HG02840 (cell line): ENCODE measurements at regions not wholly inside any gene's neighbourhood (a gene's known extent, or its start where the extent isn't known, plus 50 kb on each side); places are given as distances from the start of the nearest gene placed in this dataset.

ENCODE experiments used
- ATAC-seq: cut with Tn5 transposase; IDR thresholded peaks from one replicate; pipeline ENCODE4 v1.9.1; 2021; ENCODE audit warnings: mild to moderate bottlenecking, moderate library complexity, moderate number of reproducible peaks; ENCODE audit not compliant: unreplicated experiment, low FRiP score

- ATAC-seq, result no peak
Observed at GRCh38 chr5:74056789-74057164, 430.8 kb downstream of the ARHGEF28 start.

- ATAC-seq, result no peak
Observed at GRCh38 chr5:74056107-74056788, 430.3 kb downstream of the ARHGEF28 start.

DNA sequence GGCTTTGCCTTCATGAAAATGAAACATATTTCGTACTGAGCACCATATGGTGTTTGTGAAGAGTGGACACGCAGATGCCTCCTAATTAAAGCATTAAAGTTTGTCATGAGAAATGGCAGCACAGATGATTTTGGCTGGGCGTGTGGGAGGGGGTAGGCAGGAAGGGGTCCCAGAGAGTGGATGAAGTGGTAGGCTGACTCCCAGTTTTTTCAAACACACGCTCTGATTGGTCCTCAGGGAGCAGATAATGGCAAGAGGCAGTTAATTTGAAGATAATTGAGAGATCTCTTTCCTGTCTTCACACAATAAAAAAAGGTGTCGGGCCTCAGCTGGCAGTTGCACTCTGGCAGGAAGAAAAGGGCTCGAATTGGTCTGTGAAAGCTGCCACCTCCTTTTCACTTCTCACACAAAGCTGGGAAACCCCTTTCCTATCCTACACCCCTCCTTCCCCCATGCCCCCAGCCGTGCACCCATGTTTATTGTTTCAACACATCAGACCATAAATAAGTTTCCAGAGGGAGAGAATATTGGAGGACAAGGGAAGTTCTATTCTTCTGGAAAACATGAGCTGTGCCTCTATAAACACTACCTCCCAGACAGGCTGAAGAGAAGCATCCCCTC, 429.6 kb downstream of the ARHGEF28 start:
- no peak for ATAC-seq

- no peak for ATAC-seq
Observed at GRCh38 chr5:74054641-74055421, 428.8 kb downstream of the ARHGEF28 start.

DNA sequence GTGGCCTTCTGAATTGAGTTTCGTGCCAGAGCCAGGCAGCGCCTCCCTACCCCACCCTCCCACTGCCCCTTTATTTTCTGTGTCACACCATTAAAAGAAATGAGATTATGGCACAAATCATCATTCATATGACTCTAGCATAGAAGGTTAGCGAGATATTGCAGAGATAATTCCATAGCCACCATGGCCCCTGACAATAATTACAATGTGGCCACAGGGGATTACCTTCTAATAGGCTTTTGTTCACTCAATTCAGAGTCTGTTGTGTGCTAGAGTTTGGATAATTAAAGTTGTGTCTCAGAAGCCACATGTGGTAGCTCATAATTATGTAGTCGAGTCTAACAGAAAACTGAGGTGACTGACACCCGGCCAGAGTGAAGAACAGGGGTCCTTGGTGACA, 428.1 kb downstream of the ARHGEF28 start:
- no peak for ATAC-seq

DNA sequence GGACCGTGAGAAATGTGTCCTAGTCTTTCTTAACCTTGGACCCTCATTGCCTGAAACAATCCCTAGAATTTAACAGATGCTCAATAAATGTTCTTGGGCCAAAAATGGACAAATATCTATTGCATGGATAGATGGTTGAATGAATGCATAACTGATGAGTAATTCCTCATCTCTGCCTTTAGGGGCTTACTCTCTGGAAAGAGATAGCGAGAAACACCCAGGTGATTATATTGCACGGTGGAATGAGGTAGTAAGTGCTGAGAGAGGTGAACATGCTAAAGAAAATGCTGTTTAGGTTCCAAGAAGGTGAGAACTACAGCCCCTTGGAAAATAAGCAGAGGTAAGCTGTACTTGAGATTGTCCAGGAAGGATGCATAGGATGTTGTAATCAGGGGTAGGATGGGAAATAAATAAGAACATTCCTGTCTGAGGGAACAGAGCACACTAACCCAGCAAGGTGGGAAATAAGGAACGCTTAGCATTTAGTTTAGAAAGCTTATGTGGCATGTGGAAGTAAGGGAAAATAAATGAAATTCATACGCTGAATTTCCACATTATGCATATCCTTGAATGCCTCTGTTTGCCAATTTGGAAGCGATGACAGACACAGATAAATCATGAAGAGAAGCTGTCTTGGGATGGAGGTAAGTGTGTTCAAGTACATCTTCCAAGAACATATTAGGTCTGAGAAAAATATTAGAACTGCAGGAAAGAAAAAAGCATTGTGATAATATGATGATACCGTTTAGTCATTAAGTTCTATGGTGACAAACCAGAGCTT, 426.6 kb downstream of the ARHGEF28 start:
- ATAC-seq, result no peak

- ATAC-seq, result no peak
Observed at GRCh38 chr5:74051076-74051475, 425.1 kb downstream of the ARHGEF28 start.

- no peak for ATAC-seq
Observed at GRCh38 chr5:74044936-74045335, 418.9 kb downstream of the ARHGEF28 start.

DNA sequence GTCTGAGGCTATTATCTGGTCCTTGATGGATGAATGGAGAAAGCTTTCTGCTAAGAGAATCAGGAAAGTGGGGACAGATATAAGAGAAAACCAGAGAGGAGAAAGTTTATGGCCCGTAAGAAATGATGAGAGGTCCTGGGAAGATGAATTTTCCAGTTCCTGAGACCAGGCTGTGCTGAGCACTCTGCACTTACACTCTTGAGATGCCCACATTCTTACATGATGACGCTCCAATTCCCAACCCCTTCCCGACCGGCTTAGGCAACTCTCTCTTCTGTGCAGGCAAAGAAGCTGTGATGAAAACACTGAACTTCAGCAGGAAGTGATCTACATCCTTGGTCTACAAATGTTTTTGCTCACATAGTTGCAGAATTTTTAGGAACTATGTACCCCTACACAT, 417.0 kb downstream of the ARHGEF28 start:
- ATAC-seq, result no peak

GRCh38 chr5:74042559-74042958, 416.6 kb downstream of the ARHGEF28 start:
- ATAC-seq, result no peak

DNA sequence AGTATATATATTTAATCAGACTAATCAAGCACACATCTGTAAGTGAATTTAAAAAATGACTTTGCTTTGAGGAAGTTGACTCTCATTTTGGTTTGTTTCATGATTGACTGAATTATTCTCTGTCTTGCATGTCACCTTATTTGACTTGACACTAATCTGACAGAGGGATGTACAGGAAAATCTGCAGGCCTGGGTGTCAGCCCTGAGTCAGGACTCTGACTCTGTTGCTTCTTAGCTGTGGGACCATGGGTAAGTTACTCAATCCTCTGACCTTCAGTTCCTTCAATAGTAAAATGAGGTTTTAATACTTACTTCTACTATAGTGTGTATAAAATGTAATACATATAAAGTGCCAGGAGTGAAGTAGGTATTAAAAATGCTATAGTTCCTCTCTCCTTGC, 415.9 kb downstream of the ARHGEF28 start:
- no peak for ATAC-seq

- no peak for ATAC-seq
Observed at GRCh38 chr5:74040811-74041491, 415.0 kb downstream of the ARHGEF28 start.

GRCh38 chr5:74040065-74040551, 414.1 kb downstream of the ARHGEF28 start:
- ATAC-seq, result no peak

DNA sequence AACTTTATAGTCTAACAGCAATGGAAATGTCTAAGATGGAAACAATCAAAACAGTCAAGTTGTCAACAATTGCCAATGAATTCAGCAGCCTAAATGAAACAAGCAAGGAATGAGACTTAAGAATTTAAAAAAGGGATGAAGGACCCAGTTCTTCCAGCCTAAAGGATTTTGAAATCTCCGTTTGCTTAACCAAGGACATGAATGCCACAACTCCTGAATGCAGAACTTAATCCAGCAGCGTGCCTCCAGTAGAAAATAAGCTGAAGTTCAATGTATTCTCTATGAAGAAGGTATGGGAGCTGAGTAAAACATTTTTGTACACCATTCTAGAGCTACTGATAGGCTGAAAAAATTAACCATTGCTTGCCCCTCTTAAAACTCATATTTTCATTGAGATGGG, 411.3 kb downstream of the ARHGEF28 start:
- no peak for ATAC-seq

GRCh38 chr5:74035521-74035937, 409.5 kb downstream of the ARHGEF28 start:
- no peak for ATAC-seq

- no peak for ATAC-seq
Observed at GRCh38 chr5:74034733-74035132, 408.7 kb downstream of the ARHGEF28 start.

GRCh38 chr5:74032617-74033016, 406.6 kb downstream of the ARHGEF28 start:
- no peak for ATAC-seq

GRCh38 chr5:74031536-74031935, 405.5 kb downstream of the ARHGEF28 start:
- ATAC-seq, result no peak

DNA sequence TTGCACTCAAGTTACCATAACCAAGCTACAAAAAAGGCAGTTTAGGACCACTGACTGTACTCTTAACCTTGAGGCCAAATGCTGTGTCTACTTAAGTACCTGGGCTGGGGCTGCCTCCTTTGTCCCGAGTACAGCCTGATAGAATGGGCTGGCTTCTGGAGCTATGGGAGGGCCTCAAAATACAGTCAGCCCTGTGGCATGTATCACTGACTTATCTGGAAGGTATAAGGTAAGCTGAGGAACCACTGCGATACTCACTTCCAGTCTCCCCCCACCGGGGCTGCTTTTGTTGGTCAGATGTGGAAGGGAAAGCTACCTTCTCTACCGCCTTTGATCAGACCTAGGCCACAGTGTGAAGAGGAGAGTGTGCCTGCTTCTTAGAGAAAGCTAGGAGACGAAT, 404.8 kb downstream of the ARHGEF28 start:
- no peak for ATAC-seq

GRCh38 chr5:74030371-74030770, 404.4 kb downstream of the ARHGEF28 start:
- no peak for ATAC-seq
